ENCODE measurements at regions not wholly inside any gene's neighbourhood (a gene's known extent, or its start where the extent isn't known, plus 50 kb on each side); places are given as distances from the start of the nearest gene placed in this dataset.

- Histone ChIP-seq H3K4me3 (no peak overlapping the region), H2AFZ (no peak overlapping the region), H3K9me2 (ENCODE audit: insufficient read depth) (no peaks in the 10 kb centered on the region), H3K79me2 (replicated peaks; ENCODE audit: insufficient read depth) (no peaks in the 10 kb centered on the region), H4K20me1 (replicated peaks; ENCODE audit: insufficient read depth) (no peaks in the 10 kb centered on the region), H3K27me3 (ENCODE audit: insufficient read depth) (no peaks in the 10 kb centered on the region), H3K36me3 (ENCODE audit: insufficient read depth) (no peaks in the 10 kb centered on the region), H3F3A (replicated peaks; ENCODE audit: low read depth) (no peaks in the 10 kb centered on the region), H3K27ac (ENCODE audit: low read depth) (no peak overlapping the region), H3K4me1 (ENCODE audit: insufficient read depth) (no peaks in the 10 kb centered on the region), H3K4me2 (no peak overlapping the region)
- DNase-seq (ENCODE audit: low spot score) = no peak
- no peaks in the 10 kb centered on the region for H3K27me3 Mint-ChIP-seq (ENCODE audit: insufficient read depth, low read depth, poor library complexity)
- H3K36me3 Mint-ChIP-seq (ENCODE audit: low read depth) = no peaks in the 10 kb centered on the region
- no peaks in the 10 kb centered on the region for H3K4me1 Mint-ChIP-seq
- H3K4me3 Mint-ChIP-seq = no peak overlapping the region
- TF ChIP-seq REST (IDR thresholded peaks at IDR 0.05; ENCODE audit: unreplicated experiment) (no peak), CTCF (conservative IDR thresholded peaks at IDR 0.05; ENCODE audit: low read depth in 2 of 2) (no peak), EZH2phosphoT487 (IDR thresholded peaks at IDR 0.05; ENCODE audit: unreplicated experiment) (no peak), ETS1 (IDR thresholded peaks at IDR 0.05) (no peak), CREB1 (CRISPR knock-in tag; IDR thresholded peaks at IDR 0.05; ENCODE audit: low read depth) (no peak), POLR2AphosphoS5 (IDR thresholded peaks at IDR 0.05; ENCODE audit: low read depth) (no peak), EZH2 (IDR thresholded peaks at IDR 0.05; ENCODE audit: low read depth, unreplicated experiment) (no peak), JUNB (IDR thresholded peaks at IDR 0.05; ENCODE audit: unreplicated experiment) (no peak), STAT1 (IDR thresholded peaks at IDR 0.05; ENCODE audit: unreplicated experiment) (no peak), ZNF462 (CRISPR knock-in tag; IDR thresholded peaks at IDR 0.05) (no peak), ZNF331 (CRISPR knock-in tag; IDR thresholded peaks at IDR 0.05; ENCODE audit: low read depth) (no peak), ZNF114 (CRISPR knock-in tag; IDR thresholded peaks at IDR 0.05) (no peak), NANOG (IDR thresholded peaks at IDR 0.05; ENCODE audit: borderline replicate concordance) (no peak)
- H3K9me3 Mint-ChIP-seq = no peaks in the 10 kb centered on the region
- ATAC-seq = no peak
- no peak overlapping the region for H3K27ac Mint-ChIP-seq
These were observed 105.1 kb upstream of the GALNT5 start for GRCh38 chr2:157152362-157152761.
